DND-41 (cell line): ENCODE measurements at regions not wholly inside any gene's neighbourhood (a gene's known extent, or its start where the extent isn't known, plus 50 kb on each side); places are given as distances from the start of the nearest gene placed in this dataset.

ENCODE experiments used
- EZH2 ChIP-seq: IDR thresholded peaks from 3 replicates; pipeline ENCODE4 v1.6.1; 2012; ENCODE audit warnings: borderline replicate concordance, low read depth, mild to moderate bottlenecking, moderate library complexity, low read length, inconsistent platforms; ENCODE audit not compliant: severe bottlenecking
- TF ChIP-seq, protein P1 (sequence below): IDR thresholded peaks from 2 replicates; pipeline ENCODE4 v1.5.1; 2012; ENCODE audit warnings: borderline replicate concordance, low read length, moderate library complexity, mild to moderate bottlenecking; ENCODE audit not compliant: poor library complexity, severe bottlenecking; ENCODE audit errors: extremely low read depth

- TF ChIP-seq, protein P1, sequence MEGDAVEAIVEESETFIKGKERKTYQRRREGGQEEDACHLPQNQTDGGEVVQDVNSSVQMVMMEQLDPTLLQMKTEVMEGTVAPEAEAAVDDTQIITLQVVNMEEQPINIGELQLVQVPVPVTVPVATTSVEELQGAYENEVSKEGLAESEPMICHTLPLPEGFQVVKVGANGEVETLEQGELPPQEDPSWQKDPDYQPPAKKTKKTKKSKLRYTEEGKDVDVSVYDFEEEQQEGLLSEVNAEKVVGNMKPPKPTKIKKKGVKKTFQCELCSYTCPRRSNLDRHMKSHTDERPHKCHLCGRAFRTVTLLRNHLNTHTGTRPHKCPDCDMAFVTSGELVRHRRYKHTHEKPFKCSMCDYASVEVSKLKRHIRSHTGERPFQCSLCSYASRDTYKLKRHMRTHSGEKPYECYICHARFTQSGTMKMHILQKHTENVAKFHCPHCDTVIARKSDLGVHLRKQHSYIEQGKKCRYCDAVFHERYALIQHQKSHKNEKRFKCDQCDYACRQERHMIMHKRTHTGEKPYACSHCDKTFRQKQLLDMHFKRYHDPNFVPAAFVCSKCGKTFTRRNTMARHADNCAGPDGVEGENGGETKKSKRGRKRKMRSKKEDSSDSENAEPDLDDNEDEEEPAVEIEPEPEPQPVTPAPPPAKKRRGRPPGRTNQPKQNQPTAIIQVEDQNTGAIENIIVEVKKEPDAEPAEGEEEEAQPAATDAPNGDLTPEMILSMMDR, result no peak
- TF ChIP-seq EZH2, result no peak
Observed at GRCh38 chr17:31692632-31693031, 166.4 kb downstream of the COPRS start.
